Vagina (tissue), 2 donors: ENCODE measurements at regions not wholly inside any gene's neighbourhood (a gene's known extent, or its start where the extent isn't known, plus 50 kb on each side); places are given as distances from the start of the nearest gene placed in this dataset.

Experiments
- DNase-seq, 2 donors: peaks; one replicate each; pipeline ENCODE4 v3.0.0-alpha.2; 2017; ENCODE audit errors: extremely low spot score in 2 of 2
- H3K27ac ChIP-seq: fragments of 200-600 bp; sonication (generic); one replicate; pipeline ENCODE4 v1.5.1; 2019
- H3K27me3 ChIP-seq: fragments of 200-600 bp; sonication (generic); one replicate; pipeline ENCODE4 v1.5.1; 2019
- H3K36me3 ChIP-seq, 2 donors: fragments of 200-600 bp; sonication (generic); one replicate each; pipeline ENCODE4 v1.5.1; 2017 to 2019
- H3K4me1 ChIP-seq: fragments of 200-600 bp; sonication (generic); one replicate; pipeline ENCODE4 v1.5.1; 2019
- H3K4me3 ChIP-seq, 2 donors: fragments of 200-600 bp; sonication (generic); 1 replicate in 1 of 2; 2 replicates in 1 of 2; pipeline ENCODE4 v1.5.1; 2016 to 2019
- H3K9me3 ChIP-seq: fragments of 200-600 bp; sonication (generic); one replicate; pipeline ENCODE4 v1.5.1; 2019
- POLR2A ChIP-seq, 2 donors: fragments of 450-650 bp; IDR thresholded peaks; one replicate each; pipeline ENCODE4 v1.6.1; 2017; ENCODE audit warnings: antibody characterized with exemption in 2 of 2, mild to moderate bottlenecking in 2 of 2, moderate library complexity in 2 of 2
- POLR2AphosphoS5 ChIP-seq, 2 donors: sonication (generic); formaldehyde crosslinking; IDR thresholded peaks; one replicate each; pipeline ENCODE4 v1.9.0; 2017; ENCODE audit warnings: antibody characterized with exemption in 2 of 2, mild to moderate bottlenecking in 2 of 2, low read depth in 1 of 2; ENCODE audit not compliant: insufficient read depth in 1 of 2
- intact Hi-C: fragments of 100-400 bp; cut with DNase I; formaldehyde crosslinking; loops from one replicate; pipeline ENCODE4 v1.15.1; 2023
- TF ChIP-seq, protein P1 (sequence below), 3 experiments: fragments of 450-650 bp in 2 of 3; fragments of 200-600 bp in 1 of 3; sonication (generic) in 1 of 3; IDR thresholded peaks; one replicate each; pipeline ENCODE4 v1.5.1; 2017 to 2019; ENCODE audit warnings: antibody characterized with exemption in 3 of 3, mild to moderate bottlenecking in 2 of 3, moderate library complexity in 2 of 3

GRCh38 chr5:109614981-109615380, 74.7 kb upstream of the MAN2A1 start:
- Histone ChIP-seq H3K9me3 (no peaks in the 10 kb centered on the region), H3K27ac (no peak overlapping the region), H3K4me1 (no peaks in the 10 kb centered on the region), H3K4me3 (no peak overlapping the region), H3K36me3 (no peaks in the 10 kb centered on the region), H3K27me3 (no peaks in the 10 kb centered on the region)
- intact Hi-C loops = no loop called here
- TF ChIP-seq POLR2A (IDR thresholded peaks at IDR 0.05) (no peak), POLR2AphosphoS5 (IDR thresholded peaks at IDR 0.05; ENCODE audit: insufficient read depth in 1 of 2, low read depth in 1 of 2) (no peak)
- TF ChIP-seq, protein P1, sequence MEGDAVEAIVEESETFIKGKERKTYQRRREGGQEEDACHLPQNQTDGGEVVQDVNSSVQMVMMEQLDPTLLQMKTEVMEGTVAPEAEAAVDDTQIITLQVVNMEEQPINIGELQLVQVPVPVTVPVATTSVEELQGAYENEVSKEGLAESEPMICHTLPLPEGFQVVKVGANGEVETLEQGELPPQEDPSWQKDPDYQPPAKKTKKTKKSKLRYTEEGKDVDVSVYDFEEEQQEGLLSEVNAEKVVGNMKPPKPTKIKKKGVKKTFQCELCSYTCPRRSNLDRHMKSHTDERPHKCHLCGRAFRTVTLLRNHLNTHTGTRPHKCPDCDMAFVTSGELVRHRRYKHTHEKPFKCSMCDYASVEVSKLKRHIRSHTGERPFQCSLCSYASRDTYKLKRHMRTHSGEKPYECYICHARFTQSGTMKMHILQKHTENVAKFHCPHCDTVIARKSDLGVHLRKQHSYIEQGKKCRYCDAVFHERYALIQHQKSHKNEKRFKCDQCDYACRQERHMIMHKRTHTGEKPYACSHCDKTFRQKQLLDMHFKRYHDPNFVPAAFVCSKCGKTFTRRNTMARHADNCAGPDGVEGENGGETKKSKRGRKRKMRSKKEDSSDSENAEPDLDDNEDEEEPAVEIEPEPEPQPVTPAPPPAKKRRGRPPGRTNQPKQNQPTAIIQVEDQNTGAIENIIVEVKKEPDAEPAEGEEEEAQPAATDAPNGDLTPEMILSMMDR (IDR thresholded peaks at IDR 0.05) = no peak
- no peak for DNase-seq

DNA sequence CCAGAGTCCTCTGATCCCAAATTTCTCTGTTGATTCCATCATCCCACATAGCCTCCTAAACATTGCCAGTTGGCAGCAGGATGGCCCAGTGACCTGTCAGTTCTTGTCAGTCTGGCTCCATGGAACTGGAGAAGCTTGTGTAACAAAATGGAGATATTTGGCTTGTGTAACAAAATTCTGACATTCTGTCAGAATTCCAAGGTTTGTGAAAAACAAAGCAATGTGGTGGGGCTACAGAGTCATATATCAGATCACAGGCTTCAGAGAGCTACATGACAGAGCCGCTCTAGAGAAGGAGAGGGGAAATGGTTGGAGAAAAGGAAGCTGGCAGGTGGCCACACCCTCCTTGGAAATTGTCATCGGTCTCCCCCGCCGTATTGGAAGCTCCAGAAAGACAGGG, 75.4 kb upstream of the MAN2A1 start:
- intact Hi-C loops = no loop called here
- TF ChIP-seq POLR2AphosphoS5 (IDR thresholded peaks at IDR 0.05; ENCODE audit: insufficient read depth in 1 of 2, low read depth in 1 of 2) (no peak), POLR2A (IDR thresholded peaks at IDR 0.05) (no peak)
- TF ChIP-seq, protein P1 (IDR thresholded peaks at IDR 0.05) = no peak
- H3K9me3 ChIP-seq = no peaks in the 10 kb centered on the region
- no peak overlapping the region for H3K27ac ChIP-seq
- no peaks in the 10 kb centered on the region for H3K36me3 ChIP-seq
- H3K4me3 ChIP-seq = no peak overlapping the region
- H3K27me3 ChIP-seq = no peaks in the 10 kb centered on the region
- H3K4me1 ChIP-seq = no peaks in the 10 kb centered on the region
- no peak for DNase-seq

DNA sequence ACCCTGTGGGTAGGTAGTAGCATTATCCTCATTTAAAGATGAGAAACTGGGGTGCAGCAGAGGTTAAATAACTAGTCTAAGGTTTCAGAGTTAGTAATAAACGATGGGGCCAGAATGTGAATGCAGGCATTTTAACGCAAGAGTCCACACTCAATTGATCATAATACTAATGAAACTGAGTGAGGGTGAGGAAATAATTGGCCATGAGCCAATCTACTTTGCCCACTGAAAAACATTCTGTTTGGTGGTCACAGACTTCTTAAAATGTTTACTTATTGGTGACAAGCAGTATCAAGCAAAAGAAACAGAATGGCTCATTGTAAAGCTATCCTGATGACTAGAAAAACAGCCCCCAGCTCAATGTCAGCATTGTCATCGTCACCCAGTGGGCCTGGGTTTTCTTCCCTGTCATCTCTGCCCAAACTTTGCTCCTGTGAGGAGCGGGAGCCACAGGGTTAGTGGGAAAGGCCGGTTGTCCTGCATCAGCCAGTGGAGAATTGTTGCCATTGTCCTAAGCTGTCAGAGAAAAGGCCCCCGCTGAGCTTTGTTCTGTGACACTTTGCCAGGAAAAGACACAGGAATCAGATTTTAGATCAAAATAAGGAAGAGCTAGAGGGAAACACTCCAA, 77.3 kb upstream of the MAN2A1 start:
- DNase-seq = no peak
- Histone ChIP-seq H3K27me3 (no peaks in the 10 kb centered on the region), H3K4me1 (no peaks in the 10 kb centered on the region), H3K36me3 (no peaks in the 10 kb centered on the region), H3K4me3 (no peak overlapping the region), H3K27ac (no peak overlapping the region), H3K9me3 (no peaks in the 10 kb centered on the region)
- intact Hi-C loops = no loop called here
- TF ChIP-seq, protein P1 (IDR thresholded peaks at IDR 0.05) = no peak
- TF ChIP-seq POLR2AphosphoS5 (IDR thresholded peaks at IDR 0.05; ENCODE audit: insufficient read depth in 1 of 2, low read depth in 1 of 2) (no peak), POLR2A (IDR thresholded peaks at IDR 0.05) (no peak)

DNA sequence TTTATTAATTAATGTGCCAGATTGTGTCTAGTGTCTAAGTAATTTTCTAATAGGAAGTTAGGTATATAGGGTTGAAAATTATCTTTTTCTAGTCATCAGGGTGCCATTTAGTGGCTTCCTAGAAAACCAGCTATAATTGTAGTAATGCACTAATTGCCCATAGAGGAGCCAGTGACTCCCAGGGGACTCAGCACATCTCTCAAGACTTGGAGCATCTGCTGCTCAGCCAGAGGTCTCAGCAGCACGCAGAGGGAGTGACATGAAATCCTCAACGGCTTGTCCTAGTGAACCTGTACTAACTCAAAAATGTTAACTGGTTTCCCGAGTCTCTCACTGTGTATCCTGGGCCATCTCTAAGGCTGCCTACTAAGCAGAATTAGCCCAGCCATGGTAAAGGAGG, 78.2 kb upstream of the MAN2A1 start:
- Histone ChIP-seq H3K4me3 (no peak overlapping the region), H3K9me3 (no peaks in the 10 kb centered on the region), H3K36me3 (no peaks in the 10 kb centered on the region)

GRCh38 chr5:109611061-109611460, 78.7 kb upstream of the MAN2A1 start:
- Histone ChIP-seq H3K27ac (no peak overlapping the region), H3K4me1 (no peaks in the 10 kb centered on the region), H3K27me3 (no peaks in the 10 kb centered on the region), H3K9me3 (no peaks in the 10 kb centered on the region), H3K4me3 (no peak overlapping the region), H3K36me3 (no peaks in the 10 kb centered on the region)
- DNase-seq = no peak
- intact Hi-C loops = no loop called here
- TF ChIP-seq POLR2A (IDR thresholded peaks at IDR 0.05) (no peak), POLR2AphosphoS5 (IDR thresholded peaks at IDR 0.05; ENCODE audit: insufficient read depth in 1 of 2, low read depth in 1 of 2) (no peak)
- TF ChIP-seq, protein P1 (IDR thresholded peaks at IDR 0.05) = no peak

More for the DNA sequence above, 78.2 kb upstream of the MAN2A1 start:
- TF ChIP-seq POLR2A (IDR thresholded peaks at IDR 0.05) (no peak), POLR2AphosphoS5 (IDR thresholded peaks at IDR 0.05; ENCODE audit: insufficient read depth in 1 of 2, low read depth in 1 of 2) (no peak)
- TF ChIP-seq, protein P1 (IDR thresholded peaks at IDR 0.05) = no peak
- intact Hi-C loops = no loop called here
- no peak for DNase-seq
- Histone ChIP-seq H3K4me1 (no peaks in the 10 kb centered on the region), H3K27ac (no peak overlapping the region), H3K27me3 (no peaks in the 10 kb centered on the region)
